ENCODE measurements at regions not wholly inside any gene's neighbourhood (a gene's known extent, or its start where the extent isn't known, plus 50 kb on each side); places are given as distances from the start of the nearest gene placed in this dataset.

DNA sequence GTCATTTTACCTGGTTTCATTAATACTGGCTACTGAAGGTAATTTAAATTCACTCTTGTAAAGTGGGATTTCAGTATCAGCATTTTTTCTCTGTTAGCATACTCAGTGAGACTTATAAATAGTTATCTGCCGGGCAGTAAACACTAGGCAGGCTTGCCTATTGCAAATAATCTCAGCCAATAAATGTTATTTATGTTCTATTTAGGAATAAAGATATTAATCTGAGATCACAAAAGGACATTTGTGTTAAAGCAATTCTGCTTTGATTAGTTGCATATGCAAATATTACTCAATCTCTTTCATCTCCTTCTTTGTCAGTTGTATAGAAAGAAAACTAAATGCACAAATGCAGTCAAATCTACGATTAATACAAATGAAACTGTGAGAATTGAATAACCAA, 827.8 kb downstream of the TLE4 start:
- no peak for DNase-seq

DNA sequence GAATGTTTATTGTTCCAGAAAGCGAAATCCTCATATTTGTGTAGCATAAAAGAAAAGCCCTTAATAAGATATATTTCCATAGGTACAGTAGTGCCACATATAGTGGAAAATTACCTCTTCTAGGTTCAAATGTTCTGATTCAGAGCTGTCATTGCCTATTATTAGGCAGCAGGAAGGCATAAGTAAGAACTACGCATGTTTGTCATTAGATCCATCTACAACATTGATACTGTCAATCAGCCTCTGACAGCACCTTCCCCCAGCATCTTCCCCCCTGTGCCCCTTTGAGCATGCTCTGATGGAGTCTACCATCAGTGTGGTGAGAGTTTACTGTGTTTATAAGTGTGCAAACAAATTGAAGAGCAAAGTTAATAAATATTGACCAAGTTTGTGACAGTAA, 816.1 kb downstream of the TLE4 start:
- DNase-seq = no peak

DNA sequence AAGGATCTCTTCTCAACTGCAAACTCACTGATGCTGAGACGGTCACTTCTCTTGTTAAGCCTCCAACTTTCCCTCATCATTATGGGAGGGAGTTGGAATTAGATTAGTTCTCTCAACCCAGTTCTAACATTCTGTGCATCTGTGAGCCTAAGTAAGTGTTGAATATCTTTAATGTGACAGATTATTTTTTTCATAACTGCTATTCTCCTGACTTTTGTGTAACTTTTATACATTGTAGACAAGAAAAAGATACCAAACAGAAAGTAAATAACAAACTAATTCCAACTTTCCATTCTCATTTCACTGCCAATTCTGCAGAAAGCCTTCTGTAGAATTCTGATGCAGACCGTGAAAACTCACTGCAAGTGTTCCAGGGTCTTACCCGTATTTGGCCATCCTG, 813.5 kb downstream of the TLE4 start:
- DNase-seq = no peak

DNA sequence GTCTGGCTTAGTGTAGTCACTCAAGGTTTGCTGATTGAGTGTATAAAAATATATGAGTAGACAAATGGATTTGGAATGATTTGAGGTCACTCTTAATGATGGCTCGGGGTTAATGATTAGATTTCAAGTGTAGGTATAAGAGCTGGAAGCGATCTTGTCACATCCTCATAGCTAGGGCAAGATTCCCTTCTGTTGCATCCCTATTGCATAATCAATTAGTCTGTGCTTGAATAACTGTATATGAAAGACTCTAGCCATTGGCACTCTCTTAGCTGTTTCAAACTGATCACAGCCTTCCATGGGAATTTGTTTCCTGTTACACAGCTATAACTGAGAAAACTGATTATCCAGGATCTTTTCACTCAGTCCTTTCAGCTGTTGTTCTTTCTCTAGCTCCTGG, 811.6 kb downstream of the TLE4 start:
- DNase-seq = no peak

DNA sequence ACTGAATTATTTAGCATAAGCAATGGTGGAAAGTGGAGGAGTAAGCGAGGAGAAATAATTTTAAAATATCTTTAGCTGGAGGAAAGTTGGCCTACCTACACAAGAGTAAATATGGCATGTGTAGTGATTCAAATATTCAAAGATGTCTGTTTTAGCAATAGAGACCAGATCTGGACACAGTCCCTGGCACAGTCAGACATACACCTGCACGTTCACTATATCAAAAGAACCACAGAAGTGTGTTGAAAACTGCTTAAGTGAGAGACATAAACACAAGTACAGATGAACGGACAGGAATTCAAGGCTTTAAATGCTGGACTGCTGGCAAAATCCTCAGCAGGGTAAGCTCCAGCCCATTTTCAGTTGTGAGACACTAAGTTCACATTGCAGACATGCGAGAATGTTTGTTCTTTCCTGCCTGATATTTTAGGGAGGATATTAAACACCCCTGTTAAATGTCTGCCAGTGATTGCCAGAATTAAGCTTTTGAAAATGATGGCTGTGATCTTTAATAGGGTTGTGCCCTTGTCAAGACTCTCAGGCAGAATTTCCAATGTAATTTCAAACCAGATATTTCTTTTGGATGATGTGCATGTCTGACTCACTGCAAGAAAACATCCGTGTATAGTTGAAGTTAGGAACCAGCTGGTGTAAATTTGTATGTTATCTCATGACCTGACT, 810.6 kb downstream of the TLE4 start:
- DNase-seq = no peak

DNA sequence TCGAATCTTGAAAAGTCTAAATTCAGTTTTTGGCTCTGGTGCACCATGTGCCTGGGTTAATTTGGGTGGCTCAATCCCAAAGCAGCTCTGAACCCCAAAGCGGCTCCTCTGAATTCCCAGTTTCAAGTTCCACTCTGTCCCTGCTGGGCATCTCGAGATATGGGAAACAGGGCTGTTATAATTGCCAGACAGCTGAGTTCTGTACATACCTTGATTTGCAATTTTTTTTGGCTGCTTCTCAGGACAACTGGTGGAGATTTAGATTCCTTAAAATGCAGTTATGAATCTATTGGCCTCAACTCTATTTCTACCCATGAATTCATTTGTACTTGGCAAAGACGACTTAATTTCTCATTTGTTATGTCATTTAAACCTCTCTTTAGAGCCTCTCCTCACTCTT, 808.5 kb downstream of the TLE4 start:
- DNase-seq = no peak

DNA sequence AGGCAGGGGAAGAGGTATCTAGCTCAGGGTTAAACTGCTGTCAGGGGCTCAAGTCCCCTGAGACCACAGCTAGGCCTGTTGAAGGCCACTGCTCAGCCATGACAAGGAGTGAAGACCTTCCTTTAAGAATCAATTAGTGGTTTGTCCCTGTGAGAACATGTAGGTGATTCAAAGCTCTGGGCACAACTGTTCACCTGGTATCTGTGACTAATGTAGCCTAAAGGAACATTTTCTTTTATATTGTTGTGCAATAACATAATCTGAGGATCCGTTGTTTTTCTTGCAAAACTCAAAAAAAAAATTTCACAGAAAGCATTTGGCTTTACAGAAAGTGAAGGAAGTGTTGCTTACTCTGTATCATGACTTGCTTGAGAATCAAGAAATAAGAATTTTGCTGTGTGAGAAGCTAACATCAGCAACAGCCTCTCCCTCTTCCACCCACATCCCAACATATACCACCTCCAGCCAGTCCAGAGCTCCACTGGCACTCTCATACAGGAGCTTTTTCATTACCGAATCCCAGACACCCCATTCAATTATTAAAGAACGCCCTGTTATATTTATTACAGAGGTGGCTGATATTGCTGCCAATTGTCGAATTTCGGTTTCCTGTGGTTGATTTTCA, 807.0 kb downstream of the TLE4 start:
- DNase-seq = no peak

DNA sequence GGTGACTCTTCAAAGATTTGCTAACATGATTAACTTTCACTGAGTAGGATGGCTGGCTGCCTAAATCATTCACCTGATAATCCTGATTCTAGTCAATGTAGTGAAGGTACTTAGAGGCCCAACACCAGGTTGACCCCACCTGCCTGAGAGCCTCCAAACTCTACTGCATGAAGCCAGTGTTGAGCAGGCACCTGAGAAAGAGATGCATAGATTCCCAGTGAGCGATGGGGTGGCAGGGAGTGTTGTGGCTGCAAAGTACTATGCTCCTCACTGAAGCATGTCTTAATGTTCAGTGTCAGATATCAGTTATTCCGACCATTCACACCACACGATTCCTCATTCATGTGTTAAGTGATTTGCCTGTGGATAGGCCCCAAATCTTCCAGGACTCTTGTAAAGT, 804.4 kb downstream of the TLE4 start:
- DNase-seq = no peak

DNA sequence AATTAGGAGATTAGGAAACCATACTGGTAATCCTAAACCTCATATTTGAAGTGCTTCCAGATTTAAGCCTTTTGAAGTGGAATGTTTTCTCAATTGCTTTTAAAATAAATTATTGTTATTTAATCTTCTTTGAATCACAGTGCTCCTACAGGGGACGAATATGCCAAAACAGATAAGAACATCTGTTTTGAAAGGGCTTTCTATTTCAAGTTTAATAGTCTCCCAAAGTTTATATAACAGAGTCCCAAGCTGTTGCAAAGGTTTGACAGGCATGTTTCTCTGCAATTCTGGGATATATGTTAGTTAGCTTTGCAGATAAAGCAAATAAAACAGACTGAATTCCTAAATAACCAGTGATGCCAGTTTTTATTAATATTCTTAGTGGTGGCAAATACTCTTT, 803.7 kb downstream of the TLE4 start:
- DNase-seq = no peak

DNA sequence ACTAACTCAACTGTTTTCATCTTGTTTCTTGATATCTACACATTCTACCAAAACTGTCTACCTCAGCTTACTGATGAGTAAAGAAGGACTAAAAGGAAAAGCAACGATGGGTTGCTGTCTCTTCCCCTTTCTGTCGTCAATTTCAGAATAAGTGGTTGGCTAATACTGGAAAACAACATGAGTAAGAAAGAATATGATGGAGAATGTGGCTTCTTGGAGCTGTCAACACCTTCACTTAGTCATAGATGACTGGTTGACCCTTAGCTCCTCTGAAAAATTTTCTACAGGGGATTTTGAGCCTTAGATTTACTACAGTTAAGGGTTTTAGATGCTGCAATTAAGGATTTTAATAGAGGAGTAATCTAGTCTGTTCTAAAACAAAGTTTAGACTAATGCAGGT, 797.9 kb downstream of the TLE4 start:
- no peak for DNase-seq

DNA sequence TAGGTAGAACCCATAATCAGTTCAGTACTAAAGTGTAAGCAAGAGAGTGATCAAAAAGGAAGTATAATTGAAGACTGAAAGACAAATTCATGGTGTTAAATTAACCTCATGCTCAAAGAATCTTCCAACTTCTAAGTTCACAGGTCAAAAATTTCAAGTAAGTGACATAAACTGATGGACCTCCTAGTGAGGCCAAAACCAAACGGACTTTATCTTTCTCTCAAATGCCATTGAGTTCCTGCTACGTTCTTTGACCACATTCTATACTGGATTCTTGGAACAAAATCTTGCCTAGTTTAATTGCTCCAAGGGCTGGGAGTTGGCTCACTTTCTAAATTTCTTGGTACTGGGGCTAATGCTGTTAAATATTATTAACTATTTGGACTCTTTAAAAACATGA, 794.9 kb downstream of the TLE4 start:
- DNase-seq = no peak

DNA sequence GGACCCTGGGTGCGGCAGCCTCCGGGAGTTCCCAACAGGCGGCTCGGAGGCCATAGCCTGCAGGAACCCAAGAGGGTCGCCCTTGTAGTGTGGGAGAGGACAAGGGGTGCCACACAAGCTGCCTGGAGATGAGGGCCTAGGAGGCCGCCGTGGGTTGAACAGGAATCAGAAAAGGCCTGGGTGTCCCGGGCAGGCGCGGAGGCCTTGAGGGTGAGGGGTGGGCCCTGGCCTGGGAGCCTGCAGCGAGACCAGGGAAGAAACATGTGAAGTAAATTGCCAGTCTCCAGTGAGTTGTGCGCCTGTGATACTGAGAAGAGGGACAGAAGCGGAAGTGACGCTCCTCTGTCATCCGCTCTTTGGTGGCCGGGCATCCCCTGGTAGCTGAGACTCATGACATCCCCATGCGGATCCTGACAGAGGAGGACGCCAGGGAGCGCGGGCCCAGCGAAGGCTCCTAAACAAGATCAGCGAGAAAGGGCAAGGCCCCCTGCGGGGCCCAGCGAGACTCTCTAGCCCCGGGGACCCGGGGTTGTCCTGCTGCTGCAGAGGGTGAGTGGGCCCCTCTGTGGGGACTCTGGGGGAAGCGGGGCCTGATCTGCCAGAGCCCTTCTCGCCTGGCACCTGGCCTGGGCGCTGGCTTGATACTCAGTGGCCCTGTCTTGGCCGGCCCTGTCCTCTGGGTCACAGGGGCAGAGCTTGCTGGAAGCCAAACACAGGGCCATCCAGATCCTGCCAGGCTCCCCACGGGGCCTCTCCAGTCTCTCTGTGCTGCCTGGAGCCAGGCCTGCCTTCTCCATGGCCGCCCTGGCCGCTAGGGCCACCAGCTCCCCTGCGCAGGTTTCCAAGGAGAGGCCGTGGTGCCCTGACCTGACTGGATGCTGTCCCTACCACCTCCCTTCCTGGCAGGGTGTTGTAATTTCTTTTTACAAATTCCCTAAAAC, 788.4 kb downstream of the TLE4 start:
- DNase-seq = no peak

DNA sequence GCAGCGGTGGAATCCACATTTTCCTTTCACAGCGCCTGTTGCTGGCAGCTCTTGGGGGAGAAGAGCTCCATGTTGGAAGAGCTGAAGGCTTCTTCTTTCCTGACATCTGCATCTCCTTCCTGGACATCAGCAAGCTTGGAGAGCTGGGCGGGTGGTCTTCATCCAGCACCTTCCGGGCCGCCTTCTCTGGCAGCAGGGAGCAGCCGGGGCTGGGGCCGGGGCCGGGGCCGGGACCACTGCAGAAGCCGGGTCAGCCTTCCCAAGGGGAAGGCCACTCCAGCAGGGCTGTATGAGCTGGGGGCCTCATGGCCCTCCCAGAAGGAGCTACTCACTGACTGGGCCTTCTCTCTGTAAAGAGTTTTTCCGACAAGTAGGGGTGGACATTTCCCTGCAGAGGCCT, 787.5 kb downstream of the TLE4 start:
- no peak for DNase-seq

DNA sequence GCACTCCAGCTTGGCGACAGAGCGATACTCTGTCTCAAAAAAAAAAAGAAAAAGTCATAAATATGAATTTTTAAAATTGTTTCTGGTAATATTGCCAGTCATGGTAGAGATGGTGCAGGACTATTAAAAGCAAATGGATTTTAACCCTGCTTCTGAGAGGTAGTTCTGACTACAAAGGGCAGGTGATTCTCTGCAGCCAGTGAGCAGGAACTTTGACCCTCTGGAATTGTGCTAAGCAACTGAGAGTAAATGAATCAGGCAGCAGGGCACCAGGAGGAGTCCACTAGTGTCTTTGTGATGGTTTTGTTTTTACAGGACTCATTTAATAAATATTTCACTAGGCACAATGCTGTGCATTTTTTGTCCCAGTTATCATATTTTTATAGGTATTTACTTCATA, 781.2 kb downstream of the TLE4 start:
- DNase-seq = no peak

DNA sequence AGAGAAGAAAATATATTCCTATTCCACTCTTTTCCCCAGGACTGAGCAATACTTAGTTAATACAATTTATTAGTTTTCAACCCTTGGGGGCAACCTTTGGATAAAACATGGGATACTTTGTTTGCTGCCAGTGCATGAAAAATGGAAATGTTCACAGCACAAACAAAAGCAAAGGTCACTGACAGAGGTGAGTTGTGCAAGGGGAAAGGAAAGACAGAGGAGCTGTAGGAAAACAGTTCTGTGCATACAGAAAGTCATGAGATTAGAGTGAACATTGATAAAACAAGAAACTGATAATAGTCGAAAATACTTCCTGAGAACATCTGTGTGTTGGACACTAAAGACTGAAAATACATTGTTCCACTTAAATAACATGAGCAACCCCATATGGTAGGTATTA, 779.8 kb downstream of the TLE4 start:
- no peak for DNase-seq

DNA sequence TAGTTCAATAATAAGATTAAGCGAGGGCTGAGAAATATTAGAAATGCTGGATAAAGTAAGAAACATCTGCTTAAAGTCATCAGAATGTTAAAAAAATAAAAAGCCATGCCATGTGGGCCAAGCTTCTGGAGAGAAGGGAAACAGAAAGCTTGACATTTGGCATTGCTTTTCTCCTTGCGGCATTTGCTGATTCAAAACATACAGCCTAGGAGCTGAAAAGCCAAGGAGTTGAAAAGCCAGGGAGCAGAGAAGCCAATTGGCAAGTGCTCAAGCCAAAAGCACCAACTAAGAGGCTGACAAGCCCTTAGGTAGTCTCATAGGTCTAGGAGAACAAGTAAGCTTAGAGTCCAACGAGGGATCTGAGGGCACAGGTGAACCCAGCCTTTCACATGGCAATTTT, 754.3 kb downstream of the TLE4 start:
- no peak for DNase-seq

DNA sequence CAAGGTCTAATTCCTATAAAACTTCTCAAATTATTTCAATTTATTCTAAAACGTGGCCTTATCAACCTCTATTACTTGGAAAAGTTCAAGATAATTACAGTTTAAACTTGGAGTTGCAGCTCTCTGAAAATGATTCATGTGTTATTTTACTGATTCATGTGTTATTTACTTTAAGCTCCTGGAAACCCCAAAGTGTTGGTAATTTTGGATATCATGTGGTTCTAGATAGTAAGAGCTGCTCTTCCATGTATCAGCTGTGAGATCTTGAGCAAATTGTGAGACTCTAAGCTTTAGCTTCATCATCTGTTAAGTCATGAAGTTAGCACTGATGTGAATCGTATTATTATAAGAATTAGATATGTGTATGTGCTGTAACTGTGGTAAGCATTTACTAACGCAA, 749.2 kb downstream of the TLE4 start:
- no peak for DNase-seq

DNA sequence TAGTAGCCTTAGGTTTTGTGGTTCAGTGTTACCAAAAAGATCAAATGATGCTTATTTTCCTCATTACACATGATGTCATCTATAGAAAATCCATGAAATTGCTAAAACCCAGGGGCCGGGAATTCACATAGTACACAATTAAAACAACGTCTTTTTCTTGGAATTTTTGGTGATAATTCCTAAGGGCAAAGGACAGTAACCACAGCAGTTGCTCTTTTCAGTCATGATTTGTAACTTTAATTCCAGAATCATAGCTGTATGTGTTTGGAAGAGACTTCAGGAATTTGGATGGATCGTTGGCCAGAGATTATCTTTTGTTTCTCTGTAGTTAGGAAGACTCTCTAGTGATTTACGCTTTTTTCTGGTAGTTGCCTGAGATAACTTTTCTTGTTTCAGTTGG, 748.7 kb downstream of the TLE4 start:
- DNase-seq = no peak

DNA sequence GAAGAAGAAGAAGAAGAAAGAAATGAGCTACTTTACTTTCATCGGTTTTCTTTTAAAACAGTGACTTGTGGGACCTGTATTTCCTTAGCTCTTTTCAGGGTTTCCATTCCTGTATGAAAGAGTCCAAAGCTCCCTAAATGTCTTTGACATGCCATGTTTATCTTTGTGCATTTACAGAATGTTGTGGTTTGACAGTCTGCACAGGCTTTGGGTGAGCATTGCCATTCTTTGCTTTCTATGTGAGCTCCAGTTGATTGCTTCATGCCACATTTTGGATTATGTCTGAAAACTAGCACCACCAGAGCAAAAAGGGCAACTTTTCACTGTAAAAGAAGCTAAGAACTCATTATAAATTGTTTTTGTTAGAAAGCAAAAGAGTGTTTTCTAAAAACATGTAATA, 733.4 kb downstream of the TLE4 start:
- DNase-seq = no peak

DNA sequence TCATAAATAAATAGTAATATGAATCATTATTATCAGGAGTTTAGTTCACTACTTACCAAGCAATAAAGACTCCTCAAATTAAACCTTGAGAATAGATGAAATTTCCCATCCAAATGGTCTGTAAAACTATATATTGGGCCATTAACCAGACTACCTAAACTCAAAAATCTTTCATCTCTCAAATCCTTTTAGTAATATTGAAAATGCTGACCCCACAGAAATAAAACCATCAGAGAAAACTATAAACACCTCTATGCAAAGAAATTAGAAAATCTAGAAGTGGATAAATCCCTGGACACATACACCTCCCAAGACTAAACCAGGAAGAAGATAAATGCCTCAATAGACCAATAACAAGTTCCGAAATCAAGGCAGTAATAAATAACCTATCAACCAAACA, 723.2 kb downstream of the TLE4 start:
- no peak for DNase-seq

DNA sequence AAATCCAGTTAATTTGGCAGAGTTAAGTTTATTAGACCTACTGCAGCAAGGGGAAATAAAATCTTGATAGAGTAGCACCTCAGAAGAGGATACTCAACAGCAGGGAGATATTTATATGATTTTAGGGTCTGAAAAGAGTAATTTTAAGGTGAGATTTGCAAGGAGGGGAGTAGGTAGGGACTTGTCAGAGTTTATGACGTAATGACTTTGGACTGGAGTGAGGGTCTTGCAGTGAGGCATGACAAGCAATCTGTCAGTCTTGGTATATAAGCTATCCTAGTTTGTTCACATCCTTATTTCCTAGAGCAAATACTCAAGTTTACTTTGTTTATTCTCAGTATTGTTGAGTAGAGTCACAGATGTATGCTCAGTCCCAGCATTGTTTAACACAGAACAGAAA, 722.6 kb downstream of the TLE4 start:
- DNase-seq = no peak

DNA sequence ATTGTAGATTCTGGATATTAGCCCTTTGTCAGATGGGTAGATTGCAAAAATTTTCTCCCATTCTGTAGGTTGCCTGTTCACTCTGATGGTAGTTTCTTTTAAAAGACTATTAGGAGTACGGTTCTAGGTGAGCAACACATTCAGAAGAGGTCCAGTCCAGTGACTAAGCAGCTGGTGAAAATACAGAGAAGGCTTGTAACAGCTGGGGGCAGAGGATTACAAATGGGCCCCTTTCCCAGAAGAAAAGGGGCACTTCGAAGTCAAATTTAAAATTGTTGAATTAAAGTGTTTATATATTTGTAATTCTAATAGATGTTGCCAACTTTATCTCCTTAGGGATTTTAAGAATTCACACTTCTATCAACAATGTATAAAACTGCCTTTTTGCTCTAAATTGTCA, 720.5 kb downstream of the TLE4 start:
- no peak for DNase-seq

DNA sequence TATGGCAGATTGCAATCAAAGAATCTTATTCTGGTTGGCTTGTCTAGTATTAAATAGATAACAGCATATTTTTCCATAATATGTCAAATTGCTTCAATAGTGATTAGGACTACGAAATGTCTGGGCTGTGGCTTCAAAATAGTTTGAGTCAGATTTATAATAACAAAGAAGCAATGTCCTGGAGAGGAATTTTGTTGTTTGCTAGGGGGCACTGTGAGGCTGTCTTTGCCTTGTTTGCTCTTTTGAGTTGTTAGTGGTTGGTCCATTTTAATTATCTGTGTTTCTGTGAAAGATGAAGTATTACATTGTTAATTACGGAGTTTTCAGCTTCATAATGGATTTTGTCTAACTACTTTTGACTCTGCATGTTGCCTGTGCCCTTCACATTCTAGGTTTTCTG, 713.6 kb downstream of the TLE4 start:
- DNase-seq = no peak

DNA sequence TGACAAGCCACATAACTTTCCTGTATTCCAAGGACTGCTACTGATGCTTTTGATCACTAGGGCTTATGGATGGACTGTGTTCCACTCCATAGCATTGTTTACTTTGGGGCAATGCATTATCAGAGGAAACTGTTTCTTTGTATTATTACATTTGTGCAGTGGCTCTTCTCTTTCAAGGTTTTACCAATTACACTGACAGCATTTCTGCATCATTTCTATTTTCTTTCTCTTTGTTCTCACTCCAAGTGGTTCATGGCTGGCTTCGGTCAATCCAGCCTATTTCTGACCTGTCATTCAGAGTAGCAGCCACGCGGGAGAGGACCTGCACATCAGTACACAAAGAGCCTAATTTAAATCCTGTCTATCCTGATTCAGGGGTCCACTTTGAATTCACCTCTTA, 711.0 kb downstream of the TLE4 start:
- DNase-seq = no peak

All from DMS153 (cell line).